H1 (cell line): ENCODE measurements at regions not wholly inside any gene's neighbourhood (a gene's known extent, or its start where the extent isn't known, plus 50 kb on each side); places are given as distances from the start of the nearest gene placed in this dataset.

Source experiments
- ATF3 ChIP-seq: IDR thresholded peaks from 2 replicates; pipeline ENCODE4 v1.6.1; 2011; ENCODE audit warnings: low read depth, mild to moderate bottlenecking, low read length; ENCODE audit not compliant: insufficient read depth
- CBX8 ChIP-seq: fragments of 300-800, 300-1000 bp; sonication (generic); IDR thresholded peaks from 2 replicates; pipeline ENCODE4 v1.7.1; 2016; ENCODE audit warnings: low read depth, low read length, borderline replicate concordance
- EP300 ChIP-seq, 2 experiments: IDR thresholded peaks; 1 replicate in 1 of 2; 2 replicates in 1 of 2; pipeline ENCODE4 v1.6.1; 2011 to 2012; ENCODE audit warnings: low read depth in 2 of 2, low read length in 2 of 2, mild to moderate bottlenecking in 2 of 2, borderline replicate concordance in 1 of 2, inconsistent platforms in 1 of 2, moderate library complexity in 1 of 2
- JUND ChIP-seq: IDR thresholded peaks from 2 replicates; pipeline ENCODE4 v1.6.1; 2011; ENCODE audit warnings: mild to moderate bottlenecking, improper control_type of control experiment, low read length
- MAFK ChIP-seq: IDR thresholded peaks from 2 replicates; pipeline ENCODE4 v1.6.1; 2012; ENCODE audit warnings: low read depth, mild to moderate bottlenecking, improper control_type of control experiment, low read length
- POLR2A ChIP-seq, 2 experiments: IDR thresholded peaks; 1 replicate in 1 of 2; 2 replicates in 1 of 2; pipeline ENCODE4 v1.6.1; 2011; ENCODE audit warnings: low read depth in 2 of 2, low read length in 2 of 2, mild to moderate bottlenecking in 2 of 2; ENCODE audit errors: control extremely low read depth in 1 of 2
- POLR2AphosphoS5 ChIP-seq: IDR thresholded peaks from 2 replicates; pipeline ENCODE4 v1.6.1; 2011; ENCODE audit warnings: low read depth, low read length
- POU5F1 ChIP-seq: IDR thresholded peaks from 2 replicates; pipeline ENCODE4 v1.6.1; 2011; ENCODE audit warnings: low read depth, mild to moderate bottlenecking, low read length, moderate library complexity
- YY1 ChIP-seq: IDR thresholded peaks from 2 replicates; pipeline ENCODE4 v1.6.1; 2011; ENCODE audit warnings: low read depth, mild to moderate bottlenecking, low read length
- TF ChIP-seq, protein P1 (sequence below): fragments of 300-600 bp; sonication (generic); IDR thresholded peaks from 2 replicates; pipeline ENCODE4 v1.7.1; 2012; ENCODE audit warnings: low read length, moderate library complexity, mild to moderate bottlenecking, inconsistent platforms; ENCODE audit not compliant: insufficient replicate concordance

DNA sequence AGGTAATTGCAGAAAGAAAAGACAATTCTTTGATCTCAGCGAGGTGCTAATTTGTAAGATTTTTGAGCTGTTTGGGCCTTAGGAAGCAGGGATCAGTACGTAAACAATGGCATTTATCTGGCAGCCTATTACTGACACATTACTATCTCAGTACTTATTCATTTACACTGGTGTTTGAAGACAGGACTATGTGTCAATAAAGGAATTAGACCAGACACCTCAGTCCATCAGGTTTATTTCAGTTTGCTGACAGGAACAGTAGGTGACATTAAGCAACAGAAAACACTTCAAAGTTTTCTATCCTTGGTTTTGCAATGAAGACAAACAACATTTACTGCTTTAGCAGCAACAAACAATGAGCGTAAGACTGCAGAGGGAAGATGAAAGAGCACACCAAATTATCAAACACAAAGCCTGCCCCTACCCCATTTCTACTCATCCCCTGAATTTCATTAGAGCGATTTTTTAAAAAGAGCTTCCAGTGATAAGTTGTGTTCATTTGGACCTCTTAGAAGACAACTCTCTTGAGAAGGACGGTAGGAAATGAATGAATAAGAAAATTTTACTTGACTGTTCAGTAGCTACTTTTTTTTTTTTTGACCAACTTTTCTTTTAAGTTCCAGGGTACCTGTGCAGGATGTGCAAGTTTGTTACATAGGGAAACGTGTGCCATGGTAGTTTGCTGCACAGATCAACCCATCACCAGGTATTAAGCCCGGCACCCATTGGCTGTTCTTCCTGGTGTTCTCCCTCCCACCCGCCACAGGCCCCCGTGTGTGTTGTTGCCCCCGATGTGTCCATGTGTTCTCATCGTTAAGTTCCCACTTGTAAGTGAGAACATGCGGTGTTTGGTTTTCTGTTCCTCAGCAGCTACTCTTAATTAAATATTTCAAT lies 138.8 kb downstream of the DKK1 start (continued):
- TF ChIP-seq, protein P1, sequence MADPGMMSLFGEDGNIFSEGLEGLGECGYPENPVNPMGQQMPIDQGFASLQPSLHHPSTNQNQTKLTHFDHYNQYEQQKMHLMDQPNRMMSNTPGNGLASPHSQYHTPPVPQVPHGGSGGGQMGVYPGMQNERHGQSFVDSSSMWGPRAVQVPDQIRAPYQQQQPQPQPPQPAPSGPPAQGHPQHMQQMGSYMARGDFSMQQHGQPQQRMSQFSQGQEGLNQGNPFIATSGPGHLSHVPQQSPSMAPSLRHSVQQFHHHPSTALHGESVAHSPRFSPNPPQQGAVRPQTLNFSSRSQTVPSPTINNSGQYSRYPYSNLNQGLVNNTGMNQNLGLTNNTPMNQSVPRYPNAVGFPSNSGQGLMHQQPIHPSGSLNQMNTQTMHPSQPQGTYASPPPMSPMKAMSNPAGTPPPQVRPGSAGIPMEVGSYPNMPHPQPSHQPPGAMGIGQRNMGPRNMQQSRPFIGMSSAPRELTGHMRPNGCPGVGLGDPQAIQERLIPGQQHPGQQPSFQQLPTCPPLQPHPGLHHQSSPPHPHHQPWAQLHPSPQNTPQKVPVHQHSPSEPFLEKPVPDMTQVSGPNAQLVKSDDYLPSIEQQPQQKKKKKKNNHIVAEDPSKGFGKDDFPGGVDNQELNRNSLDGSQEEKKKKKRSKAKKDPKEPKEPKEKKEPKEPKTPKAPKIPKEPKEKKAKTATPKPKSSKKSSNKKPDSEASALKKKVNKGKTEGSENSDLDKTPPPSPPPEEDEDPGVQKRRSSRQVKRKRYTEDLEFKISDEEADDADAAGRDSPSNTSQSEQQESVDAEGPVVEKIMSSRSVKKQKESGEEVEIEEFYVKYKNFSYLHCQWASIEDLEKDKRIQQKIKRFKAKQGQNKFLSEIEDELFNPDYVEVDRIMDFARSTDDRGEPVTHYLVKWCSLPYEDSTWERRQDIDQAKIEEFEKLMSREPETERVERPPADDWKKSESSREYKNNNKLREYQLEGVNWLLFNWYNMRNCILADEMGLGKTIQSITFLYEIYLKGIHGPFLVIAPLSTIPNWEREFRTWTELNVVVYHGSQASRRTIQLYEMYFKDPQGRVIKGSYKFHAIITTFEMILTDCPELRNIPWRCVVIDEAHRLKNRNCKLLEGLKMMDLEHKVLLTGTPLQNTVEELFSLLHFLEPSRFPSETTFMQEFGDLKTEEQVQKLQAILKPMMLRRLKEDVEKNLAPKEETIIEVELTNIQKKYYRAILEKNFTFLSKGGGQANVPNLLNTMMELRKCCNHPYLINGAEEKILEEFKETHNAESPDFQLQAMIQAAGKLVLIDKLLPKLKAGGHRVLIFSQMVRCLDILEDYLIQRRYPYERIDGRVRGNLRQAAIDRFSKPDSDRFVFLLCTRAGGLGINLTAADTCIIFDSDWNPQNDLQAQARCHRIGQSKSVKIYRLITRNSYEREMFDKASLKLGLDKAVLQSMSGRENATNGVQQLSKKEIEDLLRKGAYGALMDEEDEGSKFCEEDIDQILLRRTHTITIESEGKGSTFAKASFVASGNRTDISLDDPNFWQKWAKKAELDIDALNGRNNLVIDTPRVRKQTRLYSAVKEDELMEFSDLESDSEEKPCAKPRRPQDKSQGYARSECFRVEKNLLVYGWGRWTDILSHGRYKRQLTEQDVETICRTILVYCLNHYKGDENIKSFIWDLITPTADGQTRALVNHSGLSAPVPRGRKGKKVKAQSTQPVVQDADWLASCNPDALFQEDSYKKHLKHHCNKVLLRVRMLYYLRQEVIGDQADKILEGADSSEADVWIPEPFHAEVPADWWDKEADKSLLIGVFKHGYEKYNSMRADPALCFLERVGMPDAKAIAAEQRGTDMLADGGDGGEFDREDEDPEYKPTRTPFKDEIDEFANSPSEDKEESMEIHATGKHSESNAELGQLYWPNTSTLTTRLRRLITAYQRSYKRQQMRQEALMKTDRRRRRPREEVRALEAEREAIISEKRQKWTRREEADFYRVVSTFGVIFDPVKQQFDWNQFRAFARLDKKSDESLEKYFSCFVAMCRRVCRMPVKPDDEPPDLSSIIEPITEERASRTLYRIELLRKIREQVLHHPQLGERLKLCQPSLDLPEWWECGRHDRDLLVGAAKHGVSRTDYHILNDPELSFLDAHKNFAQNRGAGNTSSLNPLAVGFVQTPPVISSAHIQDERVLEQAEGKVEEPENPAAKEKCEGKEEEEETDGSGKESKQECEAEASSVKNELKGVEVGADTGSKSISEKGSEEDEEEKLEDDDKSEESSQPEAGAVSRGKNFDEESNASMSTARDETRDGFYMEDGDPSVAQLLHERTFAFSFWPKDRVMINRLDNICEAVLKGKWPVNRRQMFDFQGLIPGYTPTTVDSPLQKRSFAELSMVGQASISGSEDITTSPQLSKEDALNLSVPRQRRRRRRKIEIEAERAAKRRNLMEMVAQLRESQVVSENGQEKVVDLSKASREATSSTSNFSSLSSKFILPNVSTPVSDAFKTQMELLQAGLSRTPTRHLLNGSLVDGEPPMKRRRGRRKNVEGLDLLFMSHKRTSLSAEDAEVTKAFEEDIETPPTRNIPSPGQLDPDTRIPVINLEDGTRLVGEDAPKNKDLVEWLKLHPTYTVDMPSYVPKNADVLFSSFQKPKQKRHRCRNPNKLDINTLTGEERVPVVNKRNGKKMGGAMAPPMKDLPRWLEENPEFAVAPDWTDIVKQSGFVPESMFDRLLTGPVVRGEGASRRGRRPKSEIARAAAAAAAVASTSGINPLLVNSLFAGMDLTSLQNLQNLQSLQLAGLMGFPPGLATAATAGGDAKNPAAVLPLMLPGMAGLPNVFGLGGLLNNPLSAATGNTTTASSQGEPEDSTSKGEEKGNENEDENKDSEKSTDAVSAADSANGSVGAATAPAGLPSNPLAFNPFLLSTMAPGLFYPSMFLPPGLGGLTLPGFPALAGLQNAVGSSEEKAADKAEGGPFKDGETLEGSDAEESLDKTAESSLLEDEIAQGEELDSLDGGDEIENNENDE = no peak
- TF ChIP-seq POLR2AphosphoS5 (no peak), POLR2A (IDR thresholded peaks at IDR 0.05; ENCODE audit: control extremely low read depth in 1 of 2, low read depth in 2 of 2, low read length in 2 of 2) (no peak), POU5F1 (no peak), ATF3 (no peak), JUND (no peak), EP300 (IDR thresholded peaks at IDR 0.05; ENCODE audit: borderline replicate concordance in 1 of 2, low read depth in 2 of 2, low read length in 2 of 2) (no peak), MAFK (no peak), YY1 (no peak), CBX8 (no peak)
